ENCODE measurements at regions not wholly inside any gene's neighbourhood (a gene's known extent, or its start where the extent isn't known, plus 50 kb on each side); places are given as distances from the start of the nearest gene placed in this dataset.

- no peak for DNase-seq (ENCODE audit: low read depth in 2 of 2)
Observed at GRCh38 chr9:75616052-75616451, 274.4 kb upstream of the PCSK5 start.

- no peak for DNase-seq (ENCODE audit: low read depth in 2 of 2)
Observed at GRCh38 chr9:75616841-75617566, 273.5 kb upstream of the PCSK5 start.

- no peak for DNase-seq (ENCODE audit: low read depth in 2 of 2)
Observed at GRCh38 chr9:75623462-75623861, 267.0 kb upstream of the PCSK5 start.

GRCh38 chr9:75624998-75625397 is 265.5 kb upstream of the PCSK5 start:
- DNase-seq (ENCODE audit: low read depth in 2 of 2) = no peak

GRCh38 chr9:75626860-75627259 is 263.6 kb upstream of the PCSK5 start:
- no peak for DNase-seq (ENCODE audit: low read depth in 2 of 2)

GRCh38 chr9:75628952-75629351 is 261.5 kb upstream of the PCSK5 start:
- DNase-seq (ENCODE audit: low read depth in 2 of 2) = no peak

GRCh38 chr9:75633451-75634057 is 256.9 kb upstream of the PCSK5 start:
- DNase-seq (ENCODE audit: low read depth in 2 of 2) = no peak

- DNase-seq (ENCODE audit: low read depth in 2 of 2) = no peak
Observed at GRCh38 chr9:75636427-75637045, 253.9 kb upstream of the PCSK5 start.

GRCh38 chr9:75639971-75640610 is 250.4 kb upstream of the PCSK5 start:
- no peak for DNase-seq (ENCODE audit: low read depth in 2 of 2)

GRCh38 chr9:75642522-75642921 is 248.0 kb upstream of the PCSK5 start:
- no peak for DNase-seq (ENCODE audit: low read depth in 2 of 2)

- DNase-seq (ENCODE audit: low read depth in 2 of 2) = no peak
Observed at GRCh38 chr9:75644649-75645048, 245.8 kb upstream of the PCSK5 start.

- DNase-seq (ENCODE audit: low read depth in 2 of 2) = no peak
Observed at GRCh38 chr9:75648034-75648433, 242.4 kb upstream of the PCSK5 start.

- DNase-seq (ENCODE audit: low read depth in 2 of 2) = no peak
Observed at GRCh38 chr9:75649060-75649459, 241.4 kb upstream of the PCSK5 start.

GRCh38 chr9:75651709-75652108 is 238.8 kb upstream of the PCSK5 start:
- DNase-seq (ENCODE audit: low read depth in 2 of 2) = no peak

GRCh38 chr9:75653335-75653734 is 237.1 kb upstream of the PCSK5 start:
- DNase-seq (ENCODE audit: low read depth in 2 of 2) = no peak

GRCh38 chr9:75653750-75654149 is 236.7 kb upstream of the PCSK5 start:
- DNase-seq (ENCODE audit: low read depth in 2 of 2) = no peak

- DNase-seq (ENCODE audit: low read depth in 2 of 2) = no peak
Observed at GRCh38 chr9:75657015-75657414, 233.5 kb upstream of the PCSK5 start.

- no peak for DNase-seq (ENCODE audit: low read depth in 2 of 2)
Observed at GRCh38 chr9:75658301-75658905, 232.1 kb upstream of the PCSK5 start.

- no peak for DNase-seq (ENCODE audit: low read depth in 2 of 2)
Observed at GRCh38 chr9:75664597-75664996, 225.9 kb upstream of the PCSK5 start.

GRCh38 chr9:75666856-75667554 is 223.5 kb upstream of the PCSK5 start:
- no peak for DNase-seq (ENCODE audit: low read depth in 2 of 2)

GRCh38 chr9:75669721-75670120 is 220.8 kb upstream of the PCSK5 start:
- no peak for DNase-seq (ENCODE audit: low read depth in 2 of 2)

GRCh38 chr9:75671354-75671753 is 219.1 kb upstream of the PCSK5 start:
- no peak for DNase-seq (ENCODE audit: low read depth in 2 of 2)
